AG09319 (cell line): ENCODE measurements at regions not wholly inside any gene's neighbourhood (a gene's known extent, or its start where the extent isn't known, plus 50 kb on each side); places are given as distances from the start of the nearest gene placed in this dataset.

ENCODE experiments used
- DNase-seq: peaks from one replicate; pipeline ENCODE4 v3.0.0-alpha.2; 2010; ENCODE audit warnings: low read depth; ENCODE audit errors: extremely low read depth
- TF ChIP-seq, protein P1 (sequence below): IDR thresholded peaks from 2 replicates; pipeline ENCODE4 v1.5.1; 2011; ENCODE audit warnings: low read depth, mild to moderate bottlenecking, inconsistent platforms, low read length, moderate library complexity

DNA sequence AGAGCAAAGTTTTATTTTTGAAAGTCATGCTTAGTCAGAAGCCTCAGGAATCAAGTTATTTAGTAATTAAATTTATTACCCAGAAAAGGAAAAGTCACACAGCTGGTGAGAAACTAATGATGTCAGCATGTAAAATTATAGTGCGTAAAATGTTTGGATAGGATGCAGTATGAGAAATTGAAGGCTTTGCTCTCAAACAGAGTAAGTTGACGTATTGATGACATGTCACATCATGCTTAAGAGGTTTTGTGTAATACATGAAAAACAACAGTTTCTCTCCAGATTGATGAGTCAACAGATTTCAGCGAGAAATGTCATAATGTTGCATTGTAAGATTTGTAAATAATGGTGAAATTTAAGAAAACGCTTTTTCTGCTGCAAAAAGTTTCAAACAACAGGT is 769.8 kb downstream of the METTL15 start:
- DNase-seq, result no peak

DNA sequence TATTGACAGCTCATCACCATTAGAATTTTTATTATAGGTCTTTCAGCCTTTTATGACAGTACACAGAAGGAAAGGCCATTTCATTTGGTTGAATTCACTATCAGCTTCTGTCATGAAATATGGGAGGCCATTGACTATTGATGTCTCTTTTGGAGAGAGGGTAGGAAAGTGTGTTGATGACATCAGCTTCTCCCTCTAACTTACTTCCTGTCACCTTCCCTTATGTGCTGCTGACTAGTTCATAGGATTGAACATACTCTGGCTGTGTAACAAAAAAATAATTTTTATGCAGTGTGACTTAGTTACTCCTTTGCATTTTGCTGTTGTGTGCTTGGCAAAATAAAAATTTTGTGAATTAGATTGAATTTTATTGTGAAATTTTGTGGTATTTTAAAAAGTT is 769.2 kb downstream of the METTL15 start:
- no peak for DNase-seq
- TF ChIP-seq, protein P1, sequence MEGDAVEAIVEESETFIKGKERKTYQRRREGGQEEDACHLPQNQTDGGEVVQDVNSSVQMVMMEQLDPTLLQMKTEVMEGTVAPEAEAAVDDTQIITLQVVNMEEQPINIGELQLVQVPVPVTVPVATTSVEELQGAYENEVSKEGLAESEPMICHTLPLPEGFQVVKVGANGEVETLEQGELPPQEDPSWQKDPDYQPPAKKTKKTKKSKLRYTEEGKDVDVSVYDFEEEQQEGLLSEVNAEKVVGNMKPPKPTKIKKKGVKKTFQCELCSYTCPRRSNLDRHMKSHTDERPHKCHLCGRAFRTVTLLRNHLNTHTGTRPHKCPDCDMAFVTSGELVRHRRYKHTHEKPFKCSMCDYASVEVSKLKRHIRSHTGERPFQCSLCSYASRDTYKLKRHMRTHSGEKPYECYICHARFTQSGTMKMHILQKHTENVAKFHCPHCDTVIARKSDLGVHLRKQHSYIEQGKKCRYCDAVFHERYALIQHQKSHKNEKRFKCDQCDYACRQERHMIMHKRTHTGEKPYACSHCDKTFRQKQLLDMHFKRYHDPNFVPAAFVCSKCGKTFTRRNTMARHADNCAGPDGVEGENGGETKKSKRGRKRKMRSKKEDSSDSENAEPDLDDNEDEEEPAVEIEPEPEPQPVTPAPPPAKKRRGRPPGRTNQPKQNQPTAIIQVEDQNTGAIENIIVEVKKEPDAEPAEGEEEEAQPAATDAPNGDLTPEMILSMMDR, result no peak

More for the DNA sequence above, 769.8 kb downstream of the METTL15 start:
- TF ChIP-seq, protein P1, result no peak

DNA sequence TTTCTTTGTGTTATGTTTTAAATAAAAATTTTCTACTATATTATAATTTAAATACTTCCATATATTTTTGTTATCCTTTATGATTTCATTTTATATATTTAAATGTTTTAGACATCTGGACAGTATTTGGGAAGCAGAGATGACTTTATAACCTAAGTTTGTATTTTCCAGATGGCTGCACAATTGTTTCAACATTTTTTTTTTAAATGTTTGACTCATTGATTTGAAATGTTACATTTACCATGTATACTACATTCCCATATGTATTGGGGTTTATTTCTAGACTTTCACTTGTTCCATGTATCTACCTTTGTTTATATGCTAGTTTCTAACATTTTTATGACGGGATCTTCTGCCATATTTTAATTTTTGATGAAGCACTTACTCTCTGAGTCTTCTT is 766.5 kb downstream of the METTL15 start:
- TF ChIP-seq, protein P1, result no peak
- DNase-seq, result no peak

DNA sequence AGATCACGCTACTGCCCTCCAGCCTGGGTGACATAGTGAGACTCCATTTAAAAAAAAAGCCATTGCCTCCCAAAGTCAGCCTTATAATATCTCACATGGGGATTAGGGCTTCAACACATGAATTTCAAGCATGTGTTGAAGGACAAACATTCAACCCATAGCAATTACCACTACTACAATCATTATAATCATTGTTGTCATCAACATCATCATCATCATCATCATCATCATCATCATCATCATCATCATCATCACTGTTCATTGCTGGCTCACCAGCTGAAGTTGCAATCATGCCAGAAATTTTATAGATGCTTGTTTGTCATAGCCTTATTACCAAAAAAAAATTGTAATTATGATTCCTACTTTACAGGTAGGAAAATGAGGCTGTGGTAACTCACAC is 762.9 kb downstream of the METTL15 start:
- no peak for DNase-seq
- TF ChIP-seq, protein P1, result no peak

DNA sequence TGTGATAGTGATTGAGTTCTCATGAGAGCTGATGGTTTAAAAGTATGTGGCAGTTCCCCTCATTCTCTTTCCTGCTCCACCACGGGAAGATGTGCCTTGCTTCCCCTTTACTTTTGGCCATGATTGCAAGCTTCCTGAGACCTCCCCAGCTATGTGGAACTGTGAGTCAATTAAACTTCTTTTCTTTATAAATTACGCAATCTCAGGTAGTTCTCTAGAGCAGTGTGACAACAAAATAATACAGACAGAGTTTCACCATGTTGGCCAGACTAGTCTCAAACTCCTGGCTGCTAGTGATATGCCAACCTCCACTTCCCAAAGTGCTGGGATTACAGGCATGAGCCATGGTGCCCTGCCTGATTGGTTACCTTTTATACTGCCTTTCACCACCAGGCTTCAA is 755.2 kb downstream of the METTL15 start:
- TF ChIP-seq, protein P1, result no peak
- no peak for DNase-seq

DNA sequence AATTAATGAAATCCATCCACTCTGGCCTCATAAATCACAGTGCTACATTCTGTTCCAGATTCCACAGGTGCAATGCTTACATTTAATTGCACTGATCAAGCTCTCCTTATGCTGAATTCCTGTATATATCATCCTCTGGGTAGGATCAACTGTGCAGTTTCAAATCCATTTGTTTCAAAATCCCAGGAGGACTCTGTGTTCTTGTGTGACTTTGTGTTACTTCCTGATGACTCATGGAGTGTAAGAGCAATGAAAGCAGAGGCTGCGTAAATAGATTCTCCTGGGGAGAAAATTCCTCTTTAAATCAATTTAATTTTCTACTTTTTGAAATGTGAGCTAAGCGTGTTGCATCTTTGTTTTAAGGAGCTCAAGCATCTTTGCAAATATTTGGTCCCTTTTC is 752.7 kb downstream of the METTL15 start:
- TF ChIP-seq, protein P1, result no peak

DNA sequence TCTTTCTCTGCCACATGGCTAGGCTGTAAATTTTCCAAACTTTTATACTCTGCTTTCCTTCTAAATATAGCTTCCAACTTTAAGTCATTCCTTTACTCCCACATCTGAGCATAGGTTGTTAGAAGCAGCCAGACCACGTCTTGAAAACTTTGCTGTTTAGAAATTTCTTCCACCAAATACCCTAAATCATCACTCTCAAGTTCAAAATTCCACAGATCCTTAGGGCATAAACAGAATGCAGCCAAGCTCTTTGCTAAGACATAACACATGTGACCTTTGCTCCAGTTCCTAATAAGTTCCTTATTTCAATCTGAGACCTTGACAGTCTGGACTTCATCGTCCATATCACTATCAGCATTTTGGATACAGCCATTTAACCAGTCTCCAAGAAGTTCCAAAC is 749.9 kb downstream of the METTL15 start:
- no peak for DNase-seq
- TF ChIP-seq, protein P1, result no peak

More for the DNA sequence above, 752.7 kb downstream of the METTL15 start:
- no peak for DNase-seq
